GM18505 (cell line): ENCODE measurements at regions not wholly inside any gene's neighbourhood (a gene's known extent, or its start where the extent isn't known, plus 50 kb on each side); places are given as distances from the start of the nearest gene placed in this dataset.
"Not testable (repeated sequence)": the region's sequence is repeated elsewhere in the genome, so short reads cannot be mapped to it uniquely, and the experiment has no call there.

Source experiments
- ATAC-seq: cut with Tn5 transposase; IDR thresholded peaks from one replicate; pipeline ENCODE4 v1.9.1; 2021; ENCODE audit not compliant: unreplicated experiment
- POLR2A ChIP-seq: IDR thresholded peaks from 4 replicates; pipeline ENCODE4 v1.6.1; 2011; ENCODE audit warnings: borderline replicate concordance; ENCODE audit not compliant: insufficient read depth, insufficient read length; ENCODE audit errors: extremely low read depth

- ATAC-seq: no peak
Measured at GRCh38 chr6:153493501-153493900, 362.4 kb upstream of the RGS17 start.

GRCh38 chr6:153489479-153489878 is 358.4 kb upstream of the RGS17 start:
- TF ChIP-seq POLR2A: no peak
- no peak for ATAC-seq

More at GRCh38 chr6:153493501-153493900, 362.4 kb upstream of the RGS17 start:
- no peak for TF ChIP-seq POLR2A

- ATAC-seq: no peak
- no peak for TF ChIP-seq POLR2A
Measured at GRCh38 chr6:153488267-153488666, 357.2 kb upstream of the RGS17 start.

GRCh38 chr6:153485072-153485471 is 354.0 kb upstream of the RGS17 start:
- ATAC-seq: no peak
- TF ChIP-seq POLR2A: no peak

GRCh38 chr6:153484056-153484455 is 353.0 kb upstream of the RGS17 start:
- no peak for ATAC-seq
- no peak for TF ChIP-seq POLR2A

GRCh38 chr6:153476243-153476642 is 345.2 kb upstream of the RGS17 start:
- ATAC-seq: no peak
- TF ChIP-seq POLR2A: no peak

GRCh38 chr6:153465050-153465449 is 334.0 kb upstream of the RGS17 start:
- no peak for ATAC-seq
- TF ChIP-seq POLR2A: no peak

- TF ChIP-seq POLR2A: no peak
- ATAC-seq: no peak
Measured at GRCh38 chr6:153449279-153449678, 318.2 kb upstream of the RGS17 start.

GRCh38 chr6:153442749-153443148 is 311.7 kb upstream of the RGS17 start:
- not testable (repeated sequence) for ATAC-seq

- no peak for TF ChIP-seq POLR2A
- no peak for ATAC-seq
Measured at GRCh38 chr6:153442096-153442495, 311.0 kb upstream of the RGS17 start.

GRCh38 chr6:153437193-153437592 is 306.1 kb upstream of the RGS17 start:
- no peak for TF ChIP-seq POLR2A
- ATAC-seq: no peak

GRCh38 chr6:153436351-153436750 is 305.3 kb upstream of the RGS17 start:
- ATAC-seq: no peak

GRCh38 chr6:153435787-153436186 is 304.7 kb upstream of the RGS17 start:
- no peak for TF ChIP-seq POLR2A
- no peak for ATAC-seq

More at GRCh38 chr6:153436351-153436750, 305.3 kb upstream of the RGS17 start:
- TF ChIP-seq POLR2A: no peak

GRCh38 chr6:153425536-153425935 is 294.5 kb upstream of the RGS17 start:
- no peak for TF ChIP-seq POLR2A
- ATAC-seq: no peak

GRCh38 chr6:153424719-153425400 is 293.8 kb upstream of the RGS17 start:
- ATAC-seq: no peak
- TF ChIP-seq POLR2A: no peak
